ENCODE measurements at regions not wholly inside any gene's neighbourhood (a gene's known extent, or its start where the extent isn't known, plus 50 kb on each side); places are given as distances from the start of the nearest gene placed in this dataset.

DNA sequence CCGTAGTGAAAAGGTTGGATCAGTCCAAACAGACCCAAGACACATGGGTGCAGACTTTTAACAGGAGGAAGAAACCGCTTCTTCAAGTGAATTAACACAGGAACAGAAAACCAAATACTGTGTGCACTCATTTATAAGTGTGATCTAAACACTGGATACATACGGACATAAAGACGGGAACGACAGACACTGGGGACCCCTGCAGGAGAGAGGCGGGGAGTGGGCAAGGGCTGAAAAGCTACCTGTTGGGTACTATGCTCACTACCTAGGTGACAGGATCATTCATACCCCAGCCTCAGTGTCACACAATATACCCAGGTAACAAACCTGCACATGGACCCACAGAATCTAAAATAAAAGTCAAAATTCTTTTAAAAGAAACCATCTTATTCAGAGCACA is 326.0 kb upstream of the NOCT start:
- Histone ChIP-seq H3K9me3 (no peaks in the 10 kb centered on the region), H3K27me3 (replicated peaks; ENCODE audit: insufficient read depth) (no peaks in the 10 kb centered on the region), H3K36me3 (no peaks in the 10 kb centered on the region), H3K4me3 (no peak overlapping the region), H3K4me1 (ENCODE audit: control insufficient read depth in 1 of 2, low read depth in 2 of 2) (no peaks in the 10 kb centered on the region), H3K27ac (no peak overlapping the region)
- TF ChIP-seq, protein P1, sequence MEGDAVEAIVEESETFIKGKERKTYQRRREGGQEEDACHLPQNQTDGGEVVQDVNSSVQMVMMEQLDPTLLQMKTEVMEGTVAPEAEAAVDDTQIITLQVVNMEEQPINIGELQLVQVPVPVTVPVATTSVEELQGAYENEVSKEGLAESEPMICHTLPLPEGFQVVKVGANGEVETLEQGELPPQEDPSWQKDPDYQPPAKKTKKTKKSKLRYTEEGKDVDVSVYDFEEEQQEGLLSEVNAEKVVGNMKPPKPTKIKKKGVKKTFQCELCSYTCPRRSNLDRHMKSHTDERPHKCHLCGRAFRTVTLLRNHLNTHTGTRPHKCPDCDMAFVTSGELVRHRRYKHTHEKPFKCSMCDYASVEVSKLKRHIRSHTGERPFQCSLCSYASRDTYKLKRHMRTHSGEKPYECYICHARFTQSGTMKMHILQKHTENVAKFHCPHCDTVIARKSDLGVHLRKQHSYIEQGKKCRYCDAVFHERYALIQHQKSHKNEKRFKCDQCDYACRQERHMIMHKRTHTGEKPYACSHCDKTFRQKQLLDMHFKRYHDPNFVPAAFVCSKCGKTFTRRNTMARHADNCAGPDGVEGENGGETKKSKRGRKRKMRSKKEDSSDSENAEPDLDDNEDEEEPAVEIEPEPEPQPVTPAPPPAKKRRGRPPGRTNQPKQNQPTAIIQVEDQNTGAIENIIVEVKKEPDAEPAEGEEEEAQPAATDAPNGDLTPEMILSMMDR (IDR thresholded peaks at IDR 0.05) = no peak
- DNase-seq (ENCODE audit: low spot score) (no peak), ATAC-seq (ENCODE audit: insufficient number of reproducible peaks, low FRiP score, low read depth) (no peak)

DNA sequence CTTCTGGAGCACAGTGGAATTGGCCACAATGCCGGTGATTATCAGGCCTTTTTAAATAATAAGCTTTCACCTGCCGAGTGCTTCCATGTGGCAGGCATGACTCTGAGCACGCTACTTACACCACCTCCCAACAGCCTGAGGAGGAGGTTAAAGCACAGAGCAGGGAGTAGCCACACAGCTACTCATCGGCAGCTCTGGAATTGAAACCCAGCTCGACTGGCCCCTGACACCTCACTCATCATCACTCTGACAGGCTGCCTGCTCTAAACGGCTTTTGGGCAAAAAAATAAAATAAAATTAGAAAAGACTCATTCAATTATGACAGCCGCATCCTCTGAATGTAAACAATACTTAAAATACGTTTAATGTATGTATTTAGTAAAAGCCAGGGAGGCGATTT is 326.4 kb upstream of the NOCT start:
- Histone ChIP-seq H3K27me3 (replicated peaks; ENCODE audit: insufficient read depth) (no peaks in the 10 kb centered on the region), H3K4me3 (no peak overlapping the region), H3K27ac (no peak overlapping the region), H3K4me1 (ENCODE audit: control insufficient read depth in 1 of 2, low read depth in 2 of 2) (no peaks in the 10 kb centered on the region), H3K36me3 (no peaks in the 10 kb centered on the region), H3K9me3 (no peaks in the 10 kb centered on the region)
- DNase-seq (ENCODE audit: low spot score) (no peak), ATAC-seq (ENCODE audit: insufficient number of reproducible peaks, low FRiP score, low read depth) (no peak)
- TF ChIP-seq, protein P1 (IDR thresholded peaks at IDR 0.05) = no peak

DNA sequence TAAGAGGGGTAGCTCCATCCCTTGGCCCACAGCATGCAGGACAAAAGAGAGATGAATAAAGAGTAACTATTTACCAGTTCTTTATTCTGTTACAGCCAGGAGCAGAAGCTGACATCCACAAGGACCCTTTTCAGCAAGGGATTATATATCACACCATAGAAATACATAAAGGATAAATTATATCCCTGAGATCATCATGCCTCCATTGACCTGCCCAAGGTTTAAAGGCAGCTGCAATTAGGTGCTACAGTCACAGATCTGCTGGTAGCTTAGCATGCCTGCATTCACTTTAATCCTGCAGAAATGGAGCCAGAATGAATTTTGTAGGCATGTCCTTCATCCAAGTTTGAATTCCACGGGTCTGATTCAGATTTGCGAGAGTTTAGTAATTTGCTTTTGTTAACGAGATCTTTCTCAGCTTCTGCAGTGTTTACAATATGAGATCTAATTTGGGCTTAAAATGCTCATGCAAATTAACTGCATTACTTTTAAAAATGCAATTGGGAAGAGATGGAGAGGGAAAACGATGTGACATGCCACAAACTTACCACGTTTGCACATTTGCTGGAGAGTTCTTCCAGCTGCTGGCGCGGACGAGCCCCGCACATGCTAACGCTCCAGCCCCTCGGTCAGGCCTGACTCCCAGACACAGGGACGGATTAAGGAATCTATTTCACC is 327.0 kb upstream of the NOCT start:
- Histone ChIP-seq H3K36me3 (no peaks in the 10 kb centered on the region), H3K4me1 (ENCODE audit: control insufficient read depth in 1 of 2, low read depth in 2 of 2) (no peaks in the 10 kb centered on the region), H3K27ac (no peak overlapping the region), H3K9me3 (no peaks in the 10 kb centered on the region), H3K27me3 (replicated peaks; ENCODE audit: insufficient read depth) (no peaks in the 10 kb centered on the region), H3K4me3 (no peak overlapping the region)
- DNase-seq (ENCODE audit: low spot score) = no peak
- TF ChIP-seq, protein P1 (IDR thresholded peaks at IDR 0.05) = no peak
- ATAC-seq (ENCODE audit: insufficient number of reproducible peaks, low FRiP score, low read depth) = no peak

DNA sequence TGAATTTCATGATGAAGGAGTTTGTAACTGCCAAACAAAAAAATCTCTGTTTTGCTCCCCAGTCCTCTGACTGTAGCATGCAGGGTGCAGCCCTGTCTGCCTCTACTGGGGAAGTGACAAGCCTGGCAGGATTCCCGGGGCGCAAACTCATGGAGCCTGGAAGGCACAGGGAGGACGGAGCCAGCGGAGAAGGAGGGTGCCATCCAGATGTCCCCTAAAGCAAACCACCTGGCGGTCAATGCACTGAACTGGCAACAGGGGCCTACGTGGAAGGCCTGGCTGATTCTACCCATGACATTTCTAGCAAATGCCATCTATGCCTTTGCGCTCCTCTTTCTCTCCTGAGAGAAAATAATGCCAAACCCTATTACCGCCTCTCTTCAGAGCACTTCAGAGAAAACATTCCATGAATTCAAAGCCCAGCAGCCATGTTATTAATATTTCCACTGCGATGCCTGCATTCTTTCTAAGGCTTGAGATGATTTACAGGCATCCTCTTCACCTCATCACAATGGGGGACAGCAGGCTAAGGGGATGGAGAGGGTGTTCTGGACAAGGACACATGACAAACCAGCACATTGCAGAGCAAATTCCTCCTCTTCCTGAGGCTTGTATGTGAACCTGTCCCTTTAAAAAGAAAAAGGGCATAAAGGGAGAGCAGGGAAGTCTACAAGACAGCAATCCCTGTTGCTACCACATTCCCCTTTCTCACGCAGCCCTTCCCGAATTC is 329.3 kb upstream of the NOCT start:
- no peaks in the 10 kb centered on the region for H3K27me3 ChIP-seq (replicated peaks; ENCODE audit: insufficient read depth)
- ATAC-seq (ENCODE audit: insufficient number of reproducible peaks, low FRiP score, low read depth) (no peak), DNase-seq (ENCODE audit: low spot score) (no peak)
- no peak overlapping the region for H3K4me3 ChIP-seq
- no peak overlapping the region for H3K27ac ChIP-seq
- no peaks in the 10 kb centered on the region for H3K9me3 ChIP-seq
- H3K36me3 ChIP-seq = no peaks in the 10 kb centered on the region
- TF ChIP-seq, protein P1 (IDR thresholded peaks at IDR 0.05) = no peak
- peaks cover 0 to 5% of the 10 kb centered on the region in 2 donors for H3K4me1 ChIP-seq (ENCODE audit: control insufficient read depth in 1 of 2, low read depth in 2 of 2)

DNA sequence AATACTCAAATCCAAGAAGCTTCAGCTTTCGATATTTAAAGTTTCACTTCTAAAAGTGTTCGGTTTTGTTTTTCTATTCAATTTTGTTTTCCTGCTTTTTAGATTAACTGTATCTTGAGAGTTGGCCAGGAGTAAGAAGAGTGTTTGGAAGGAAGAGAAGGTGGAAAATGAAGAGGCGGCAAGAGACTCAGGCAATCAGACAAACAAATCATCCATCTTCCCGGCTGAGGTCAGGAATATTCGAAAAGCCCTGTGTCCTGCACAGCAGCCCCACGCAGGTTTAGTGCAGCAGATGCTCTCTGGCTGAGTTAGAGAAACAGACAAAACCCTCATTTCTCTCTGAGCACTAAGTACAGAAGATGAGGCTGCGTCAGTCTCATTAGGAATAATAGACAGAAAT is 330.3 kb upstream of the NOCT start:
- no peak for DNase-seq (ENCODE audit: low spot score)
- Histone ChIP-seq H3K9me3 (no peaks in the 10 kb centered on the region), H3K27me3 (replicated peaks; ENCODE audit: insufficient read depth) (no peaks in the 10 kb centered on the region), H3K4me3 (no peak overlapping the region), H3K4me1 (ENCODE audit: control insufficient read depth in 1 of 2, low read depth in 2 of 2) (peaks cover 0 to 10% of the 10 kb centered on the region in 2 donors), H3K27ac (no peak overlapping the region), H3K36me3 (no peaks in the 10 kb centered on the region)
- TF ChIP-seq, protein P1 (IDR thresholded peaks at IDR 0.05) = no peak
- ATAC-seq (ENCODE audit: insufficient number of reproducible peaks, low FRiP score, low read depth) = no peak
